Activated T-helper 2 cell treated with anti-CD3 and anti-CD28 coated beads, Interferon-gamma antibody, Interleukin-2, Interleukin-4, amounts not matched to agents 10 μg/mL and 5 μg/mL and 100 μg/mL, durations not matched to agents 14 hours and 24 hours and 36 hours (primary cell): ENCODE measurements at regions not wholly inside any gene's neighbourhood (a gene's known extent, or its start where the extent isn't known, plus 50 kb on each side); places are given as distances from the start of the nearest gene placed in this dataset.
"Not testable (repeated sequence)": the region's sequence is repeated elsewhere in the genome, so short reads cannot be mapped to it uniquely, and the experiment has no call there.

Source experiments
- DNase-seq: peaks from one replicate; pipeline ENCODE4 v3.0.0; 2021; ENCODE audit warnings: low spot score
- H3K27ac Mint-ChIP-seq: one replicate; pipeline ENCODE4 v1.8.0; 2021; ENCODE audit warnings: mixed read lengths
- H3K27me3 Mint-ChIP-seq: one replicate; pipeline ENCODE4 v1.8.0; 2021; ENCODE audit warnings: low read depth, mixed read lengths
- H3K36me3 Mint-ChIP-seq: one replicate; pipeline ENCODE4 v1.8.0; 2021; ENCODE audit warnings: low read depth, mixed read lengths
- H3K4me1 Mint-ChIP-seq: one replicate; pipeline ENCODE4 v1.8.0; 2021; ENCODE audit warnings: low read depth, mixed read lengths
- H3K4me3 Mint-ChIP-seq: one replicate; pipeline ENCODE4 v1.8.0; 2021; ENCODE audit warnings: low read depth, mild to moderate bottlenecking, moderate library complexity, mixed read lengths
- H3K9me3 Mint-ChIP-seq: one replicate; pipeline ENCODE4 v1.8.0; 2021; ENCODE audit warnings: mixed read lengths
- intact Hi-C: fragments of 100-400 bp; cut with micrococcal nuclease; formaldehyde crosslinking; loops from one replicate; pipeline ENCODE4 v1.15.1; 2023

DNA sequence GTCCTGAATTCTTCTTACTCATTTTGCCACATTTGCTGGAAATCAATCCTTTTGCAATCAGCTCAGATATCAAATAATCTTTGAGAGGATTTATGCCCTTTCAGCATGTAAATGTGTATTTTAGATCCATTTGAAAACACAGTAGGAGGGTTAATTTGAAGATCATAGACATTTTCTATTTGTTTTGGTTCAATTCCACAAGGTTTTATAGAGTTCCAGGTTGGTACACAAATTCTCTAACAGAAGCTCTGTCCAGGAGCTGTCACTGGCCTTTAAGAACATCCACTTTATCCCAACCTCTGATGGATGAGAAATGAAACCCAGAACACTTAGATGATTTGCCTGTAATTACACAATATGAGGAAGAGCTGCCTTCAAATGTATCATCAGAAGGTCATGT is 157.3 kb upstream of the CHAC2 start:
- no peaks in the 10 kb centered on the region for H3K4me1 Mint-ChIP-seq
- H3K27ac Mint-ChIP-seq = no peak overlapping the region
- intact Hi-C loops = no loop called here
- no peaks in the 10 kb centered on the region for H3K36me3 Mint-ChIP-seq
- DNase-seq = no peak
- no peaks in the 10 kb centered on the region for H3K9me3 Mint-ChIP-seq
- H3K27me3 Mint-ChIP-seq = no peaks in the 10 kb centered on the region
- H3K4me3 Mint-ChIP-seq = no peak overlapping the region

GRCh38 chr2:53609551-53609950 is 158.1 kb upstream of the CHAC2 start:
- Mint-ChIP-seq H3K4me3 (no peak overlapping the region), H3K27me3 (no peaks in the 10 kb centered on the region), H3K9me3 (no peaks in the 10 kb centered on the region), H3K36me3 (no peaks in the 10 kb centered on the region), H3K4me1 (no peaks in the 10 kb centered on the region), H3K27ac (no peak overlapping the region)
- DNase-seq = no peak
- intact Hi-C loops = no loop called here

- no peaks in the 10 kb centered on the region for H3K36me3 Mint-ChIP-seq
- intact Hi-C loops = no loop called here
- H3K27me3 Mint-ChIP-seq = no peaks in the 10 kb centered on the region
These were observed 159.3 kb upstream of the CHAC2 start for GRCh38 chr2:53608293-53608692.

DNA sequence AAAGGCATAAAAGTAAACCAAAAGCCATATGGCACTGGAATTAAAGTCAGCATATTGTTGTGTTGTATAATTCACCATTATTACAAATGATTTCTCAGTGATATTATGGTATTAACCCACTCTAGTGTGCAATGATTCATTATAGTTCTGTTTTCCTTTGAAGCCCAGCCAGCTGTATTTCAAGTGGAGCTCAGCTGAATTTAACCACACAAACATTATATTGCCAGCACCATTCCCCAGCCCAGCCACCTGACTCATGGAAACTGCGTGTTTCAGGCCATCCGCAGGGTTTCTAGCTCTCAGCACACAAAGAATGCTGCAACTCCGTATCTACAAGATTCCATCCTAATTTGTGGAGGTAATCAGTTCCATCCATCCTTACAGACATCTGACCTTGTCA is 166.8 kb upstream of the CHAC2 start:
- Mint-ChIP-seq H3K36me3 (no peaks in the 10 kb centered on the region), H3K4me1 (no peaks in the 10 kb centered on the region), H3K4me3 (no peak overlapping the region), H3K27ac (no peak overlapping the region), H3K27me3 (no peaks in the 10 kb centered on the region), H3K9me3 (no peaks in the 10 kb centered on the region)
- no peak for DNase-seq
- intact Hi-C loops = no loop called here

More at GRCh38 chr2:53608293-53608692, 159.3 kb upstream of the CHAC2 start:
- Mint-ChIP-seq H3K27ac (no peak overlapping the region), H3K4me3 (no peak overlapping the region), H3K9me3 (no peaks in the 10 kb centered on the region), H3K4me1 (no peaks in the 10 kb centered on the region)
- no peak for DNase-seq

- H3K4me1 Mint-ChIP-seq, H3K4me3 Mint-ChIP-seq, H3K9me3 Mint-ChIP-seq, H3K36me3 Mint-ChIP-seq, intact Hi-C loops, DNase-seq, H3K27ac Mint-ChIP-seq, H3K27me3 Mint-ChIP-seq: not testable (repeated sequence)
These were observed 180.6 kb upstream of the CHAC2 start for GRCh38 chr2:53586733-53587612.

- intact Hi-C loops = no loop called here
- Mint-ChIP-seq H3K4me3 (no peak overlapping the region), H3K4me1 (no peaks in the 10 kb centered on the region), H3K27ac (no peak overlapping the region), H3K9me3 (no peaks in the 10 kb centered on the region), H3K27me3 (no peaks in the 10 kb centered on the region), H3K36me3 (no peaks in the 10 kb centered on the region)
- no peak for DNase-seq
These were observed 182.6 kb upstream of the CHAC2 start for GRCh38 chr2:53584986-53585385.

GRCh38 chr2:53583583-53583982 is 184.0 kb upstream of the CHAC2 start:
- Mint-ChIP-seq H3K27me3 (no peaks in the 10 kb centered on the region), H3K27ac (no peak overlapping the region), H3K4me3 (no peak overlapping the region), H3K36me3 (no peaks in the 10 kb centered on the region), H3K9me3 (no peaks in the 10 kb centered on the region), H3K4me1 (no peaks in the 10 kb centered on the region)
- no peak for DNase-seq
- intact Hi-C loops = no loop called here

DNA sequence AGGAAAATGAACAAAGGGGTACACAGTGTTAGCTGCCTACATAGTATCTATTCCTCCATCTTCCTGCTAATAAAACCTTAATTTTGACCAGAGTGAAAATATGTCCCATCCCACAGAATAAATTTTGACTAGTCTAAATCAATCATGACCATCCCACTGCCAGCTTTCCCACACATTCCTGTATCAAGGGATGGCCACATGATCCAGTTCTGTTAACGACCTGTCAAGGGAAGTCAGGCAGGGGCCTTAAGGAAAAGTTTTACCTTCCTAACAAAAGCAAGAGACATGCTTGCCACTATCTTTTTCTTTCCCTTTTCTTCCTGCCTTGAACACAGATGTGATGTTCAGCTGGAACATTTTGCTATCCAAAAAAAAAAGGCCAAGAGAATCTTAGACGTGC is 185.0 kb upstream of the CHAC2 start:
- H3K27me3 Mint-ChIP-seq = no peaks in the 10 kb centered on the region
- no peaks in the 10 kb centered on the region for H3K9me3 Mint-ChIP-seq
- H3K4me1 Mint-ChIP-seq = no peaks in the 10 kb centered on the region
- no peak for DNase-seq
- no peak overlapping the region for H3K4me3 Mint-ChIP-seq
- no peaks in the 10 kb centered on the region for H3K36me3 Mint-ChIP-seq
- no peak overlapping the region for H3K27ac Mint-ChIP-seq
- intact Hi-C loops = no loop called here

DNA sequence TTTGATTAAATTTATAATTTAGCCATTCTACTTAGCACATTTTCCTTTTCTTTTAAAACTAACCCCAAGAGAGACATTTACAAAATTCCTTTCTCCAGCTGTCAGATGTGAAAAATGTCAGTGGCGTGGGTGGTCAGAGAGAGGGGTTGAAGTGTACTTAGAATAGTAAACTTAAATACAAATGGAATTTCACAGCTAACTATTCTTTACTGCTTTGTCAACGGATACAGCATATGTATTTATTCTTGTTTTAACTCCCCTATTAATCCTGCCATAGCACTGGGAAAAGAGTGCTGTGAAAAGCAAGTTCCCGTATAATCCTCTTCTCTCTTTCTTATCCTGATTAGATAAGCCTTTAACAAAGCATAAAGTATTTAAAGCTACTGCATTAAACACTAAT is 191.4 kb upstream of the CHAC2 start:
- no peak overlapping the region for H3K27ac Mint-ChIP-seq
- DNase-seq = no peak
- intact Hi-C loops = no loop called here
- no peaks in the 10 kb centered on the region for H3K4me1 Mint-ChIP-seq
- peaks cover 4% of the 10 kb centered on the region for H3K27me3 Mint-ChIP-seq
- H3K9me3 Mint-ChIP-seq = no peaks in the 10 kb centered on the region
- H3K36me3 Mint-ChIP-seq = no peaks in the 10 kb centered on the region
- no peak overlapping the region for H3K4me3 Mint-ChIP-seq

GRCh38 chr2:53575721-53576124 is 191.9 kb upstream of the CHAC2 start:
- no peak for DNase-seq
- no peaks in the 10 kb centered on the region for H3K9me3 Mint-ChIP-seq

DNA sequence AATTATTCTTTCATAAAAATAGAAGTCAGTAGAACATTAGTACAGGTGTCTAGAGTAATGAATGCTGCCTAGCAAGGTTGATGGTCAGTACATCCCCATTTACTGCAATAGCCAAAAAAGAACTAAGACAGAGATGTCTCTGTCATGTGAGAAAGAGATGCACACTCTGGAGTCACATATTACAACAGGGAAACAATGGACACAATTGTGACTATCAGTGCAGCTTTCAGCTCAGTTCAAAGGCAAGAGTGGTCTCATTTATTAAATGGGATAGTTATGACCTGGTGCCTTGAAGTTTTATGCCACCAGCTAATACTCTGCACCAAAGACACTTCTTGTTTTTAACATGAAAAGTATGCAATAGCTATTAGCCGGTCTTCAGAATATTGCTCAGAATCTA is 194.9 kb upstream of the CHAC2 start:
- Mint-ChIP-seq H3K36me3 (no peaks in the 10 kb centered on the region), H3K4me3 (no peak overlapping the region), H3K27ac (no peak overlapping the region), H3K4me1 (no peaks in the 10 kb centered on the region), H3K9me3 (no peaks in the 10 kb centered on the region), H3K27me3 (peaks cover 4% of the 10 kb centered on the region)
- intact Hi-C loops = no loop called here
- no peak for DNase-seq

More at GRCh38 chr2:53575721-53576124, 191.9 kb upstream of the CHAC2 start:
- Mint-ChIP-seq H3K27ac (no peak overlapping the region), H3K27me3 (peaks cover 4% of the 10 kb centered on the region), H3K4me1 (no peaks in the 10 kb centered on the region), H3K36me3 (no peaks in the 10 kb centered on the region), H3K4me3 (no peak overlapping the region)
- intact Hi-C loops = no loop called here

- Mint-ChIP-seq H3K27me3 (peaks cover 4% of the 10 kb centered on the region), H3K9me3 (no peaks in the 10 kb centered on the region), H3K4me3 (no peak overlapping the region), H3K27ac (no peak overlapping the region), H3K4me1 (no peaks in the 10 kb centered on the region), H3K36me3 (no peaks in the 10 kb centered on the region)
- DNase-seq = no peak
- intact Hi-C loops = no loop called here
These were observed 197.5 kb upstream of the CHAC2 start for GRCh38 chr2:53569957-53570727.

- Mint-ChIP-seq H3K27ac (no peak overlapping the region), H3K36me3 (no peaks in the 10 kb centered on the region), H3K9me3 (no peaks in the 10 kb centered on the region), H3K4me1 (no peaks in the 10 kb centered on the region), H3K27me3 (no peaks in the 10 kb centered on the region), H3K4me3 (no peak overlapping the region)
- no peak for DNase-seq
- intact Hi-C loops = no loop called here
These were observed 199.1 kb upstream of the CHAC2 start for GRCh38 chr2:53568469-53568868.
